HL-60 (cell line): ENCODE measurements at regions not wholly inside any gene's neighbourhood (a gene's known extent, or its start where the extent isn't known, plus 50 kb on each side); places are given as distances from the start of the nearest gene placed in this dataset.

Experiments used
- DNase-seq, 2 experiments: peaks; one replicate each; pipeline ENCODE4 v3.0.0-alpha.2; 2010 to 2020; ENCODE audit warnings: low read depth in 1 of 2, low spot score in 1 of 2
- H3K27ac ChIP-seq: fragments of 250-450 bp; sonication (Bioruptor Pico); replicated peaks from 2 replicates; pipeline ENCODE4 v1.5.1; 2020; ENCODE audit warnings: mild to moderate bottlenecking, moderate library complexity
- H3K27me3 ChIP-seq: fragments of 250-450 bp; sonication (Bioruptor Pico); 2 replicates; pipeline ENCODE4 v1.5.1; 2021; ENCODE audit warnings: mild to moderate bottlenecking, moderate library complexity; ENCODE audit not compliant: insufficient read depth, poor library complexity, severe bottlenecking
- H3K4me3 ChIP-seq: replicated peaks from 2 replicates; pipeline ENCODE4 v1.5.1; 2011; ENCODE audit warnings: mild to moderate bottlenecking, control low read depth, low read length; ENCODE audit not compliant: insufficient read depth
- GABPA ChIP-seq: IDR thresholded peaks from 2 replicates; pipeline ENCODE4 v1.6.1; 2012; ENCODE audit warnings: low read depth
- POLR2AphosphoS5 ChIP-seq: IDR thresholded peaks from 2 replicates; pipeline ENCODE4 v1.6.1; 2012; ENCODE audit warnings: low read depth
- SPI1 ChIP-seq: IDR thresholded peaks from 2 replicates; pipeline ENCODE4 v1.6.1; 2012; ENCODE audit warnings: low read depth, mild to moderate bottlenecking, borderline replicate concordance
- TF ChIP-seq, protein P1 (sequence below): IDR thresholded peaks from one replicate; pipeline ENCODE4 v1.5.1; 2011; ENCODE audit warnings: low read length, control low read depth, inconsistent platforms; ENCODE audit not compliant: insufficient read depth
- TF ChIP-seq, protein P2 (sequence below): IDR thresholded peaks from 2 replicates; pipeline ENCODE4 v1.6.1; 2012; ENCODE audit warnings: low read depth; ENCODE audit not compliant: insufficient replicate concordance

DNA sequence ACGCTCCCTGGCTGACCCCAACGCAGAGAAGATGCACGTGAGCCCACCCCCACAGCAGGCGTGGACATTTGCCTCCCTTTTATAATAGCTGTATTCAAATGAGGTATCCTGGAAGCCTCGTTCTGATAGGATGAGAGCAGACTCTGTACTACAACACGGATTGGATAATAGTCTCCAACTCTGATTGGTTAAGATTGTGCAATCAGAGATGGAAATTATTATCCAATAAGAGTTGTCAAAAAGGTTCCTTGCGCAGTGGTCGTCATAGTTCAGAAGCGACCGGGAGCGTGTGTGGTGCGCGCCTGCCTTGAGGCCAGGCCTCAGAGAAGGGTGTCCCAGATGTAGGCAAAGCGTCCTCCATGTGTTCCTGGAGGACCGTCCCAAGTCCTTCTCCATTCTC lies 104.6 kb downstream of the USP22 start:
- no peak for DNase-seq
- Histone ChIP-seq H3K27ac (no peak overlapping the region), H3K4me3 (no peak overlapping the region), H3K27me3 (no peaks in the 10 kb centered on the region)
- no peak for TF ChIP-seq SPI1
- TF ChIP-seq, protein P1, sequence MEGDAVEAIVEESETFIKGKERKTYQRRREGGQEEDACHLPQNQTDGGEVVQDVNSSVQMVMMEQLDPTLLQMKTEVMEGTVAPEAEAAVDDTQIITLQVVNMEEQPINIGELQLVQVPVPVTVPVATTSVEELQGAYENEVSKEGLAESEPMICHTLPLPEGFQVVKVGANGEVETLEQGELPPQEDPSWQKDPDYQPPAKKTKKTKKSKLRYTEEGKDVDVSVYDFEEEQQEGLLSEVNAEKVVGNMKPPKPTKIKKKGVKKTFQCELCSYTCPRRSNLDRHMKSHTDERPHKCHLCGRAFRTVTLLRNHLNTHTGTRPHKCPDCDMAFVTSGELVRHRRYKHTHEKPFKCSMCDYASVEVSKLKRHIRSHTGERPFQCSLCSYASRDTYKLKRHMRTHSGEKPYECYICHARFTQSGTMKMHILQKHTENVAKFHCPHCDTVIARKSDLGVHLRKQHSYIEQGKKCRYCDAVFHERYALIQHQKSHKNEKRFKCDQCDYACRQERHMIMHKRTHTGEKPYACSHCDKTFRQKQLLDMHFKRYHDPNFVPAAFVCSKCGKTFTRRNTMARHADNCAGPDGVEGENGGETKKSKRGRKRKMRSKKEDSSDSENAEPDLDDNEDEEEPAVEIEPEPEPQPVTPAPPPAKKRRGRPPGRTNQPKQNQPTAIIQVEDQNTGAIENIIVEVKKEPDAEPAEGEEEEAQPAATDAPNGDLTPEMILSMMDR, result no peak
- TF ChIP-seq GABPA, result no peak
- TF ChIP-seq, protein P2, sequence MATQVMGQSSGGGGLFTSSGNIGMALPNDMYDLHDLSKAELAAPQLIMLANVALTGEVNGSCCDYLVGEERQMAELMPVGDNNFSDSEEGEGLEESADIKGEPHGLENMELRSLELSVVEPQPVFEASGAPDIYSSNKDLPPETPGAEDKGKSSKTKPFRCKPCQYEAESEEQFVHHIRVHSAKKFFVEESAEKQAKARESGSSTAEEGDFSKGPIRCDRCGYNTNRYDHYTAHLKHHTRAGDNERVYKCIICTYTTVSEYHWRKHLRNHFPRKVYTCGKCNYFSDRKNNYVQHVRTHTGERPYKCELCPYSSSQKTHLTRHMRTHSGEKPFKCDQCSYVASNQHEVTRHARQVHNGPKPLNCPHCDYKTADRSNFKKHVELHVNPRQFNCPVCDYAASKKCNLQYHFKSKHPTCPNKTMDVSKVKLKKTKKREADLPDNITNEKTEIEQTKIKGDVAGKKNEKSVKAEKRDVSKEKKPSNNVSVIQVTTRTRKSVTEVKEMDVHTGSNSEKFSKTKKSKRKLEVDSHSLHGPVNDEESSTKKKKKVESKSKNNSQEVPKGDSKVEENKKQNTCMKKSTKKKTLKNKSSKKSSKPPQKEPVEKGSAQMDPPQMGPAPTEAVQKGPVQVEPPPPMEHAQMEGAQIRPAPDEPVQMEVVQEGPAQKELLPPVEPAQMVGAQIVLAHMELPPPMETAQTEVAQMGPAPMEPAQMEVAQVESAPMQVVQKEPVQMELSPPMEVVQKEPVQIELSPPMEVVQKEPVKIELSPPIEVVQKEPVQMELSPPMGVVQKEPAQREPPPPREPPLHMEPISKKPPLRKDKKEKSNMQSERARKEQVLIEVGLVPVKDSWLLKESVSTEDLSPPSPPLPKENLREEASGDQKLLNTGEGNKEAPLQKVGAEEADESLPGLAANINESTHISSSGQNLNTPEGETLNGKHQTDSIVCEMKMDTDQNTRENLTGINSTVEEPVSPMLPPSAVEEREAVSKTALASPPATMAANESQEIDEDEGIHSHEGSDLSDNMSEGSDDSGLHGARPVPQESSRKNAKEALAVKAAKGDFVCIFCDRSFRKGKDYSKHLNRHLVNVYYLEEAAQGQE, result no peak
- no peak for TF ChIP-seq POLR2AphosphoS5

DNA sequence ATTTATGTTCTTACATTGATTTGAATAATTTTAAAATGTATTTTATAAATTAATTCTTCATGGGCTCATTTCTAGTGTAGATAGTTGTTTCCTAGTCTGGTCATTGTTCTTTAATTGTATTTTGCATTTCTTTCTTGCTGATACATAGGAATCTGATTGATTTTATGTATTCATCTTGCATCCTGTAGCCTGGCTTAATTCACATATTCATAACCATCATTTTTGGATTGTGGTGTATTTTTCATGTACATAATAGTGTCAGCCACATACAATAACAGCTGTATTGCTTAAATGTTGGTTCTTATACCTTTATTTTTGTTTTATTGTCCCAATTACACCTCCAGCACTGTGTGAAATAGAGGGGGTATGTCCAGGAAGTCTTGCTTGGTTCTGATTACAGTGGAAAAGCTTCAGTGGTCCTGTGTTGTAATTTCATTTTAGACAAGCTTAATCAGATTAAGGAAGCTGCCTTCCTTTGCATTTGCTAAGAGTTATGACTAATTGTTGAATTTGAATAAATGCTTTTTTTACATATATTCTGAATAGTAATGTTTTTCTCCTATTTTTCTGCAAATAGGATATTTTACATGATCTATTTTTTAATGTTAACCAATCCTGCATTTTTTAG lies 103.7 kb downstream of the USP22 start:
- DNase-seq, result no peak
- no peak overlapping the region for H3K4me3 ChIP-seq
- no peaks in the 10 kb centered on the region for H3K27me3 ChIP-seq
- no peak overlapping the region for H3K27ac ChIP-seq
- TF ChIP-seq, protein P1, result no peak
- TF ChIP-seq POLR2AphosphoS5 (no peak), SPI1 (no peak), GABPA (no peak)
- TF ChIP-seq, protein P2, result no peak

DNA sequence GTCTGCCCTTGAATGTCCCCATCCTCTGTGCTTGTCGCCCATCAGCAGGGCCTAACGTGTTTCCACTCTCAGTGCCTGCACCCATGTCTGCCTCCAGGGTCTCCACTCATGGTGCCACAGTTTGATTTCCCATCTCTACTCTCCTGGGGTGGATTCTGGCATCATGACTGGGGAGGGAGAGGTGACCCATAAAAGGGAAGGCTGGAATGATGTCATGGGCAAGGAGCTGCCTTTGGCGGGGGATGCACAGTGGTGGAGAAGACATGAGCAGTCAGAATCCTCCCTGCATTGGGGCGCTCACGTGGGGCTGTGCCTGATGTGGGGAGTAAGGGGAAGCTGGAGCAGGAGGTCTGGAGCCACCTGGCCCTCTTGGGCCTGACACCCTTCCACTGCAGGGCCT lies 100.9 kb downstream of the USP22 start:
- Histone ChIP-seq H3K27me3 (no peaks in the 10 kb centered on the region), H3K4me3 (no peak overlapping the region), H3K27ac (no peak overlapping the region)
- TF ChIP-seq POLR2AphosphoS5 (no peak), GABPA (no peak), SPI1 (no peak)
- TF ChIP-seq, protein P2, result no peak
- TF ChIP-seq, protein P1, result no peak
- DNase-seq, result no peak
